ENCODE measurements at regions not wholly inside any gene's neighbourhood (a gene's known extent, or its start where the extent isn't known, plus 50 kb on each side); places are given as distances from the start of the nearest gene placed in this dataset.

DNA sequence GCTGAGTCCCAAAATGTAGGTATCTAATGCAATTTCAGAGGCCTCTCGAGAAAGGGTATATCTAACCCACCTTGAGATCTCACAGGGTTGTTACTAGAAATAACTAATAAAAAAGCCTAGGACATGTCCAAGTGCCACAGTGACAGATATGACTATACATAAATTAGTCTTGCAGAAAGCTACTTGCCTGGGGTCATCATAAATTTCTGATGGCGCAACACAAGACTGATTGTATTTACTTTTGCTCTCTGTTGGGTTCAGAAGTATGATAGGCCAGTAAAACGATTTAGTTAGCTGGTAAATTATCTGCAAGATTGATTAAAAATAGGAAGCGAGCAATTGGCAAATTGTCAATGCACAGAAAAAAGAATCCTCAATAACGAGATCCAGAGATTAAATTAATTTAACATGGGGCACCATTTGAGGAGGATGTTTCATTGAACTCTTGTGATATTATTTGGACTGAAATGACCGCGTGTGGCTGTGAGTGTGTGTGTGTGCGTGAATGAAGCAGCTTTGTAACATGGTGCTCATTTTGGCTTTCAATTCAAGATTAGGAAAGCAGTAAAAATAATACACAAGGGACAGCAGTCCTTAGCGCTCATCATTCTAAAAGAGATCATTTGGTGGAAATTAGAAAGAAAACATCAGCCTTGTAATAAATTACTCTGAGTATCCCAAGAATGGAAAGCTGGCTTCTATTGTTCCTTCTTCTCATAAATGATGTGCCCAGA is 157.4 kb upstream of the ZFHX3 start:
- no peaks in the 10 kb centered on the region for H3K36me3 ChIP-seq (ENCODE audit: control insufficient read depth in 4 of 4, insufficient read depth in 4 of 4, low read length in 4 of 4)
- 90 to 95% methylated on average over 9 of the region's 9 CpGs for WGBS, 2 donors
- DNase-seq: no peak
- TF ChIP-seq, protein P1, sequence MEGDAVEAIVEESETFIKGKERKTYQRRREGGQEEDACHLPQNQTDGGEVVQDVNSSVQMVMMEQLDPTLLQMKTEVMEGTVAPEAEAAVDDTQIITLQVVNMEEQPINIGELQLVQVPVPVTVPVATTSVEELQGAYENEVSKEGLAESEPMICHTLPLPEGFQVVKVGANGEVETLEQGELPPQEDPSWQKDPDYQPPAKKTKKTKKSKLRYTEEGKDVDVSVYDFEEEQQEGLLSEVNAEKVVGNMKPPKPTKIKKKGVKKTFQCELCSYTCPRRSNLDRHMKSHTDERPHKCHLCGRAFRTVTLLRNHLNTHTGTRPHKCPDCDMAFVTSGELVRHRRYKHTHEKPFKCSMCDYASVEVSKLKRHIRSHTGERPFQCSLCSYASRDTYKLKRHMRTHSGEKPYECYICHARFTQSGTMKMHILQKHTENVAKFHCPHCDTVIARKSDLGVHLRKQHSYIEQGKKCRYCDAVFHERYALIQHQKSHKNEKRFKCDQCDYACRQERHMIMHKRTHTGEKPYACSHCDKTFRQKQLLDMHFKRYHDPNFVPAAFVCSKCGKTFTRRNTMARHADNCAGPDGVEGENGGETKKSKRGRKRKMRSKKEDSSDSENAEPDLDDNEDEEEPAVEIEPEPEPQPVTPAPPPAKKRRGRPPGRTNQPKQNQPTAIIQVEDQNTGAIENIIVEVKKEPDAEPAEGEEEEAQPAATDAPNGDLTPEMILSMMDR (IDR thresholded peaks at IDR 0.05; ENCODE audit: control extremely low read depth, extremely low read depth): no peak
- no peak overlapping the region for H3K4me3 ChIP-seq
- H3K9me3 ChIP-seq (ENCODE audit: control insufficient read depth in 4 of 4, insufficient read depth in 3 of 4, low read length in 3 of 4): peaks cover 0 to 2% (median 0%) of the 10 kb centered on the region in 4 donors
- no peak overlapping the region for H3K27ac ChIP-seq (ENCODE audit: low read depth in 1 of 2, low read length in 1 of 2)
- H3K4me1 ChIP-seq (ENCODE audit: control insufficient read depth in 5 of 5, insufficient read depth in 5 of 5, low read length in 5 of 5): peaks cover 0 to 7% (median 1%) of the 10 kb centered on the region in 5 donors
- no peak overlapping the region for H3K9ac ChIP-seq (ENCODE audit: insufficient read depth in 1 of 2, low read length in 2 of 2)
- no peak for ATAC-seq (ENCODE audit: insufficient read depth, low FRiP score)
- H3K27me3 ChIP-seq (ENCODE audit: control insufficient read depth in 3 of 3, insufficient read depth in 3 of 3, low read length in 2 of 3): no peaks in the 10 kb centered on the region

DNA sequence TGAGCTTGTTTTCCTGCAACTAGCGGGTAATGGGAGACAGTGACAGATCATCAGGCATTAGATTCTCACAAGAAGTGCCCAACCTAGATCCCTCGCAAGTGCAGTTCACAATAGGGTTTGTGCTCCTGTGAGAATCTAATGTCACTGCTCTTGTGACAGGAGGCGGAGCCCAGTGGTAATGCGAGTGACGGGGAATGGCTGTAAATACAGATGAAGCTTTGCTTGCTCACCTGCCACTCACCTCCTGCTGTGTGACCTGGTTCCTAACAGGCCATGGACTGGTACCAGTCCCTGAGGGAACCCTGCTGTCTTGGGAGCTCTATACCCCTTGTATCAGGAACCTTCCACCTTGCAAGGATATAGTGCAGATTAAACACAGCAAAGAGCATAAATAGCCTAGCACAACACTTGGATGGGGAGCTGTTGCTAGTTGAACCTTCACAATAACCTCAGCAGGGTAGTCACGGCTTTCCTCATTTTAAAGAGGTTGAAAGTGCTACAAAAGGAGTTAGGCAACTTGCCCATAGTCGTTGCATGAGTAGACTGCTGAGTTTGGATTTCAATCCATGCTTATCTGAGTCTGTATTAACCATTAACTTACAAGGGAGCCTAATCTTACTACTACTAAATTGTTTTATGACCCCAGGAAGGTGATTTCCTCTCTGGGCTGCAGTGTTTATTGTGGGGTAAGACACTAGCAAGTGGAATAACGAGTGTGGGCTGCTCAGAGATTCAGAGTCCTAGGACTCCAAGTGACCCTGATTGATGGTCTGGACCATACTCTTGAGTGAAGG is 156.6 kb upstream of the ZFHX3 start:
- H3K4me3 ChIP-seq: no peak overlapping the region
- H3K9ac ChIP-seq (ENCODE audit: insufficient read depth in 1 of 2, low read length in 2 of 2): no peak overlapping the region
- H3K9me3 ChIP-seq (ENCODE audit: control insufficient read depth in 4 of 4, insufficient read depth in 3 of 4, low read length in 3 of 4): peaks cover 0 to 2% (median 0%) of the 10 kb centered on the region in 4 donors
- H3K4me1 ChIP-seq (ENCODE audit: control insufficient read depth in 5 of 5, insufficient read depth in 5 of 5, low read length in 5 of 5): peaks cover 0 to 5% (median 1%) of the 10 kb centered on the region in 5 donors
- no peak overlapping the region for H3K27ac ChIP-seq (ENCODE audit: low read depth in 1 of 2, low read length in 1 of 2)
- no peaks in the 10 kb centered on the region for H3K36me3 ChIP-seq (ENCODE audit: control insufficient read depth in 4 of 4, insufficient read depth in 4 of 4, low read length in 4 of 4)
- 78 to 85% methylated on average over 8 of the region's 8 CpGs for WGBS, 2 donors
- TF ChIP-seq, protein P1 (IDR thresholded peaks at IDR 0.05; ENCODE audit: control extremely low read depth, extremely low read depth): no peak
- no peaks in the 10 kb centered on the region for H3K27me3 ChIP-seq (ENCODE audit: control insufficient read depth in 3 of 3, insufficient read depth in 3 of 3, low read length in 2 of 3)
- DNase-seq (peak in 1 of 3 donors; percentile 58), ATAC-seq (ENCODE audit: insufficient read depth, low FRiP score) (no peak)

DNA sequence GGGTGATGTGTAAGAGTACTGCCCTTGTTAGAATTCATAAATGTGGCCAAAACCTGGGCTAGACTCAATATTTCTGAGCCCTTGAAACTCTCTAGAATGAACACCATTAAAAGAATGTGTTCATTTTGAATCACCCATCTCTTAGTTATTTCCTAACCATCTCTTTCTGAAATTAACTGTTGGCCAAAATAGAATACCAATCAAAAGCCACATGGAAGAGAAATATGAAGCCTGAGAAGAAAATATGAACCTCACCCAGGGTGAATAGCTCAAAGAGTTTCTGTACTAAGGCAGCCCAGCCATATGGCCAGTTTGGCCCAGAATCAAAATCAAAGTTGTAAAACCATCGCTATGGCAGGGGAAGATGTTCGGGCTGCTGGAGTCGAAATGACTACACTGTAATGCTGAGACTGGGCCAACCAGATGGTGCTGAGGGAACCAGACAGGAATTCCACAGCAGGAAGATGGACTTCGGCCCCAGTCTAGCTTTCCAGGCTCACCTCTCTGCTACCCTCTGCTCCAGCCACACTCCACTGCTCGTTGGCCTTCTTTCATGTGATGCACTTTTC is 154.3 kb upstream of the ZFHX3 start:
- Histone ChIP-seq H3K4me3 (no peak overlapping the region), H3K27ac (ENCODE audit: low read depth in 1 of 2, low read length in 1 of 2) (no peak overlapping the region), H3K36me3 (ENCODE audit: control insufficient read depth in 4 of 4, insufficient read depth in 4 of 4, low read length in 4 of 4) (no peaks in the 10 kb centered on the region), H3K27me3 (ENCODE audit: control insufficient read depth in 3 of 3, insufficient read depth in 3 of 3, low read length in 2 of 3) (no peaks in the 10 kb centered on the region), H3K9me3 (ENCODE audit: control insufficient read depth in 4 of 4, insufficient read depth in 3 of 4, low read length in 3 of 4) (no peaks in the 10 kb centered on the region), H3K9ac (ENCODE audit: insufficient read depth in 1 of 2, low read length in 2 of 2) (no peak overlapping the region), H3K4me1 (ENCODE audit: control insufficient read depth in 5 of 5, insufficient read depth in 5 of 5, low read length in 5 of 5) (peaks cover 0 to 5% (median 1%) of the 10 kb centered on the region in 5 donors)
- WGBS, 2 donors: 77 to 81% methylated on average over 5 of the region's 5 CpGs
- TF ChIP-seq, protein P1 (IDR thresholded peaks at IDR 0.05; ENCODE audit: control extremely low read depth, extremely low read depth): no peak
- ATAC-seq (ENCODE audit: insufficient read depth, low FRiP score) (no peak), DNase-seq (peak; percentile 51 to 78 (median 76))

Measured in lung (tissue), 11 donors.